NCI-H748 (cell line): ENCODE measurements at regions not wholly inside any gene's neighbourhood (a gene's known extent, or its start where the extent isn't known, plus 50 kb on each side); places are given as distances from the start of the nearest gene placed in this dataset.
"Not testable (repeated sequence)": the region's sequence is repeated elsewhere in the genome, so short reads cannot be mapped to it uniquely, and the experiment has no call there.

Source experiments
- DNase-seq: peaks from one replicate; lab custom pipeline; 2025; ENCODE audit not compliant: unreplicated experiment; lab: John Stamatoyannopoulos, UW

DNA sequence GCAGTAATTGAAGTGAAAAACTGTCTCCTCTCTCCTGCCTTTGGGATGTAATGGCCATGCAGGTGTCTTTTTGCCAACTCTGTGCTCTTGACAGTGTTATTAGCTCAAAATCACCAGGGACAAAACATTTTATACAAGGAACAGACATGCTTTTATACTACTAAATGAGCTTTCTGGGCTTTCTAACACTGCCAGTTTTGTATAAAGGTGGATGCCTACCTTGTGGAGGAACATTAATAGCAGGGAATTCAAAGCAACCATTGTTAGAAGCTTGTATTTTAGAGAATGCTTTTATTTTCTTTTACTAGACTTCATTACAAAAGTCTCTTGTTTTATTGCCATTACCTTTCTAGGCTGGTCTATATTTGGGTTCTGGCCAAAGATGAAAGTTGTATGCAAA, 54.7 kb upstream of the ARSJ start:
- DNase-seq = no peak

DNA sequence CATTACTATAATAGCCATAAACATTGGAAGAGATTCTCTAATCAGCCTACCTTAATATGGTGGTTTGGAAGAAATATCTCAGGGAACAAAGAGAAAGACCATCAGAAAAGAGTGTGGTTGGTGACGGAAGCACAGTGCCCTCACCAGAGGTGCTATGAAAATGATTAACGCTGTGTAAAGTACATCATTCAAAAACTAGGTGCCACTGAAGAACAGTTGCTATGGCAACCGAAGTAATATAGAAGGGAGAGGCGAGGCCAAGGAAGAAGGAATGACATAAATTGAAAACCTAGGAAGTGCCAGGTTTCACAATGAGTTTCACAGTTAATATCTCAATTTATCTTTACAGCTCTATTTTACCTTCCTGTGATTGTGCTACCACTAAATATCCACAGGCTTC, 57.0 kb upstream of the ARSJ start:
- peak; percentile 68 for DNase-seq

DNA sequence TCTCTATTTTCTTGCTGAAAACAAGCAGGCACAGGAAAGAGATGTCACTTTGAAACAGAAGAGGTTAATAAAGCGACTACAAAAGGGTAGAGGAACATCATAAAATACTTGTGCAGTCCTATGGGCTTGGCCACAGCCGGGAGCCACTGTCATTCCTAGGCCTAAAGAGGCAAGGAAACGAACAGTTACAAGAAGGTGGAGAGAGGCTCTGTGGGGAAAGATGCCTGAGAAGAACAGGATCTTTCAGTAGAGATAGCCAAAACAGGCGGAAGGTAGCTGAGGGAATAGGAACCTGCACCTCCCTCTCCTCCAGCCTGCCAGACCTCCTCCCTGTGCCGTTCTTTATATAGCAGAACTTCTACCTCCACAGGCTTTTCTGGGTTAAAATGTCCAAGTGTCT, 57.4 kb upstream of the ARSJ start:
- no peak for DNase-seq

- DNase-seq = peak; percentile 34
Observed at GRCh38 chr4:114037988-114038387, 58.5 kb upstream of the ARSJ start.

DNA sequence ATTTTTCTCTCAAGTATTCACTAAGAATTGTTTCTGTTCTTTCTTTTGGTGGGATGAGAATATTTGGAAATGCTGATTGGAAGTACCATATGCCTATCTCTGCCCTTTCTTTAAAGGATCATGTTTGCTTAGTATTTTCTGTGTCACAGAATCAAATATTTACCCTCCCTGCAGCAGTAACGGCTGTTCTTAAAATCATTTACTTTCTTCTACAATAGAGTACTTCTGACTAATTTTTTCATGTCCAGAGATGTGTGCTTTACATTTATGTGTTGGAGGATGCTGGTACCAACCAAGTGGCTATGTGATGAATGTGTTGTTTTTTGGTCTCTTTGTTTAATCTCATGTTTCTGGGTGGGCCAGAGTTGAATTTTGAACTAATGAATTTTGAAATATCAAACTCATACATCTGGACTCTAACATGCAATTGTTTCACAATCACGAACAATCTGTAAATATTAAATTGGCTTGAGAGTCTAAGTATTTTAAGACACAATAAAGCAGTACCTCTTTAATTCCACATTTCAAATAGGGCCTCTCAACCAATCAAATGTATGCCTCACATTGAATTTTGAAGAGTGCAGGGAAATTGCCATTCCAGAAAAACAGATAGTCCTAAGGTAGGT, 59.4 kb upstream of the ARSJ start:
- DNase-seq = peak; percentile 88

GRCh38 chr4:114040319-114041116, 61.1 kb upstream of the ARSJ start:
- no peak for DNase-seq

- no peak for DNase-seq
Observed at GRCh38 chr4:114041117-114041475, 61.6 kb upstream of the ARSJ start.

DNA sequence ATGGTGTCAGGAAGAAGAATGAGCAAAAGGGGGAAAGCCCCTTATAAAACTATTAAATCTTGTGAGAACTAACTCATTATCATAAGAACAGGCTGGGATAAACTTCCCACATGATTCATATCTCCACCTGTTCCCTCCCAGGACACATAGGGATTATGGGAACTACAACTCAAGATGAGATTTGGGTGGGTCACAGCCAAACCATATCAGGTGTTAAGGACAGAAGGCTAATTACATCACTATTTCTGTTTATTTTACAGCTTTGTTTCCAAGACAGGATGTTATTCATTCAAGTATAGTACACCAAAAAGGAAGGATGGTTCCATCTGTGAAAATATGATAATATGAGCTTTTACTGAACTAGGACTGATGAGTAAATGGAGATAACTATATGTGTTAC, 63.7 kb upstream of the ARSJ start:
- peak; percentile 8 for DNase-seq

DNA sequence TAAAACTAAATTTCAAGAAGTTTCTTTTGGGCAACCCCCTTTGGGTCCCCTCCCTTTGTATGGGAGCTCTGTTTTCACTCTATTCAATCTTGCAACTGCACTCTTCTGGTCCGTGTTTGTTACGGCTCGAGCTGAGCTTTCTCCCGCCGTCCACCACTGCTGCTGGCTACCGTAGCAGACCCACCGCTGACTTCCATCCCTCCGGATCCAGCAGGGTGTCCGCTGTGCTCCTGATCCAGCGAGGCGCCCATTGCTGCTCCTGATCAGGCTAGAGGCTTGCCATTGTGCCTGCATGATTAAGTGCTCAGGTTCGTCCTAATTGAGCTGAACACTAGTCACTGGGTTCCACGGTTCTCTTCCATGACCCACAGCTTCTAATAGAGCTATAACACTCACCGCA, 64.9 kb upstream of the ARSJ start:
- not testable (repeated sequence) for DNase-seq

- peak; percentile 84 for DNase-seq
Observed at GRCh38 chr4:114046331-114046730, 66.9 kb upstream of the ARSJ start.

- DNase-seq = not testable (repeated sequence)
Observed at GRCh38 chr4:114048154-114048553, 68.7 kb upstream of the ARSJ start.

- peak; percentile 17 for DNase-seq
Observed at GRCh38 chr4:114052227-114052626, 72.8 kb upstream of the ARSJ start.

DNA sequence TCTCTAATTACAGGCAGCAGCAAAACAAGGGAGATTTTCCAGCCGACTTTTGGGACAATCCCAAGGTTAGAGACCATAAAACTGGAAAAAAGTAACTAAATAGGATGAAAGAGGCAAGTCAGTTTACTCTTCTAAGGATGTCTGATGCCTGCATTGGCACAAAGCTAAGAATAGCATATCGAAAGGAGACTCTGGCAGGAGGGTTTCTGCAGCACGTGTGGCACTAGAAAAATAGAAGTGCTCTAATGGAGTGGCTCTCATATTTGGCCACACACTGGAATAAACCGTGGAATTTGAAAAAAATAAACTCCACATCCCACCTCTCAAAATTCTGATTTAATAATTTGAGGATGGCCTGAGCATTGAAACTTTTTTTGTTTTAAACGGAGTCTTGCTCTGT, 77.2 kb upstream of the ARSJ start:
- no peak for DNase-seq

GRCh38 chr4:114057746-114058145, 78.3 kb upstream of the ARSJ start:
- no peak for DNase-seq

DNA sequence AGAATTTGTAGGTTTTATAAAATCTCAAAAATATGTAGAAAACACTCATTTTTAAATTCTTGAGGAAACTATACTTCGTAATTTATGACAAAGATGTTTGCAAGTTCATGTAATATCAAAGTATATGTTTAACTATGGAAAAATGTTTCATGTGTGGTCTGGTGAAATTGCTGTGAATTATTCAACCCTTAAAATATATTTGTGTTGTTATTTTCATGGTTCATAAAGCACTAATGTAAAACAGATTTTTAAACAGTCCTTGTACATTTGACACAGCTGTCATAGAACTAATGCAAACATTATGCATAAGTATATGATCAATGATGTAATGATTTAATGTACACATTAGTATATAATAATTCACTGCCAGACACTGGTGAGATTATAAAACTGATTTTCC, 83.1 kb upstream of the ARSJ start:
- no peak for DNase-seq

- no peak for DNase-seq
Observed at GRCh38 chr4:114072781-114073180, 93.3 kb upstream of the ARSJ start.

DNA sequence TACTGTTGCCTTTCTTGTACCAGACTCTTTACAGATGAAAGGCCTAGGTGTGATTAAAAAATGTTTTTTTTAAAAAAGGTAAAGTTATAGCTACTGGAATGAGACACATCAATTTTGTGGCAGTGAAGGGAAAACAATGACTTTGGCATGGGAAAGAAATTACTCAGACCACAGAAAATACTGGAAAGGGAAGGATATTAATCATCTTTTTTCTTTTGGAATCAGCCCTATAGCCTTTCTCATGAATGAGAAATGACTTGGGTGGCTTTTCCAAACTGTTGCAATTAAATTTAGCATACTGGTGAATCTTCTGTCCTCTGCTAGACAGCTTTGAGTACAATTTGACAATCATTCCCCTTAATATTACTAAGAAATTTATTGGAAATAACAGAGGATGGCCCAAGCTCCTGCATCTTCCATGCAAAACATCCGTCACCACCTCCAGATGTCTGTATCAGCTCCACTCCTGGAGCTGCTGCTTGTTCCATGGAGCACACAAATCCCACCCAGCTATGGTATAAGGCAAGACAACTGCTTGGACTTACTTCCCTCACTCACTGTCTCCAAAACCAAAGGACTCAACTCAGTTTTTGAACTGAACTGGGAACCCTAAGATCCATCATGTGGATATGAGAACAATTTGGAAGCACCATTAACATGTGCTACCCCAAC, 97.6 kb upstream of the ARSJ start:
- no peak for DNase-seq

GRCh38 chr4:114077610-114078009, 98.2 kb upstream of the ARSJ start:
- no peak for DNase-seq

DNA sequence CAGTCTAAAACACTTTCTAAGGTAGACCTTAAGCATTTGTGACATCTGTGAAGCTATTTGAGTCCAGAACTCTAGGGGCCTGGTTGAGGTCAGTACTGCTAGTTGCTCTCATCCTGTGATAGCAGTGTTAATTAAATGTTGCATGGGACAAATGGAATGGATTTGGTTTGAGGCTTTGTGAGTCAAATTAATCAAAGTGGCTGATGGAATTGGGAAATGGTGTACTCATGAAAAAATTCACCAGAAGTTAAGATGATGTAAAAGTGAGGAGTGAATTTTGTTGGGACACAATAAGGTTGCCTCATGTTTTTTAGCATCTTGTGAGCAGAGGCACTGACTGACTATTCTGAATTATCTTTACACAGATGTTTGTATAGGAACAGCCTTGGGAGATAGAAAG, 99.2 kb upstream of the ARSJ start:
- no peak for DNase-seq

DNA sequence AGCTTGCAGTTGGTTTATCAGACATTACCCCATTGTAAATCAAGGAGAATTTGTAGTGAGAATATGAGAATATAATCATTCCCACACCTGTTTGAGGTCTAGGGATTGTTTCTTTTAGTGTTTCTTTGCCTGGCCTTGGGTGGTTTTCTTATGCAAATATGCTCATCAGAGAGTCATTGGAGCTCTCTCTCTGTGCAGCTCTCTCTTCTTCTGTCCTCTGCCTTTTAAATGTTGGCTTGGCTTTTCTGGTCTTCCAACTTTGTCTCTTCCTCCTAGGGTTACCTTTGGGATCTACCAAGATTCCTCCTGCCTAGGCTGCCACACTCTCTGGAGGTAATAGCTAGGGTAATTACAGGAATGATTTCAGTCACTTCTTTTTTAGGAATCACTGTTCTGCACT, 102.3 kb upstream of the ARSJ start:
- no peak for DNase-seq

GRCh38 chr4:114082348-114082747, 102.9 kb upstream of the ARSJ start:
- DNase-seq = no peak

- no peak for DNase-seq
Observed at GRCh38 chr4:114085611-114086345, 106.3 kb upstream of the ARSJ start.
